GM12878 (cell line): ENCODE measurements at regions not wholly inside any gene's neighbourhood (a gene's known extent, or its start where the extent isn't known, plus 50 kb on each side); places are given as distances from the start of the nearest gene placed in this dataset.

Source experiments
- ATAC-seq: fragments of 200-7000 bp; cut with Tn5 transposase; 3 replicates; pipeline ENCODE4 v1.9.1; 2020; ENCODE audit warnings: mild to moderate bottlenecking, moderate library complexity
- BruUV-seq: library from RNA; stranded (reverse); fragments of 400-500 nt; replicated peaks from 2 replicates; lab custom pipeline; 2021; lab: Mats Ljungman, UMichigan
- CTCF ChIA-PET: fragments of 300-600 bp; sonication (Branson Sonifier 250); formaldehyde crosslinking; extraction: SDS; loops from one replicate; lab custom pipeline; 2021; ENCODE audit warnings: inconsistent platforms; lab: Yijun Ruan, JAX
- POLR2A ChIA-PET: fragments of 350-600 bp; formaldehyde crosslinking; extraction: SDS; loops from one replicate; lab custom pipeline; 2021; ENCODE audit warnings: inconsistent platforms; lab: Charles Lee
- RAD21 ChIA-PET: fragments of 300-600 bp; sonication (Branson Sonifier 250); formaldehyde crosslinking; loops from one replicate; lab custom pipeline; 2023; ENCODE audit warnings: antibody characterized with exemption; ENCODE audit not compliant: unreplicated experiment; lab: Charles Lee
- SMC1A ChIA-PET: fragments of 300-600 bp; sonication (Branson Sonifier 250); formaldehyde crosslinking; loops from one replicate; lab custom pipeline; 2023; ENCODE audit not compliant: unreplicated experiment, uncharacterized antibody; lab: Charles Lee
- DNase-seq: peaks from one replicate; pipeline ENCODE4 v3.0.0-alpha.2; 2011; ENCODE audit warnings: low read depth, low spot score
- FAIRE-seq: peaks from 3 replicates; lab custom pipeline; 2011; peaks lifted over from hg19 to GRCh38; lab: Jason Lieb, UNC
- H2AFZ ChIP-seq: 2 replicates; pipeline ENCODE4 v1.6.0; 2011; ENCODE audit warnings: low read depth, low read length, control low read depth; ENCODE audit not compliant: control insufficient read depth
- H3K27ac ChIP-seq: 2 replicates; pipeline ENCODE4 v1.5.1; 2011; ENCODE audit warnings: control low read depth; ENCODE audit not compliant: control insufficient read depth, insufficient read depth
- H3K27me3 ChIP-seq, 2 experiments: replicated peaks in 1 of 2; 2 replicates each; pipeline versions ENCODE4 v1.6.0 to v1.6.1; 2011; ENCODE audit warnings: low read length in 1 of 2; ENCODE audit not compliant: control insufficient read depth in 2 of 2, insufficient read depth in 2 of 2
- H3K36me3 ChIP-seq, 2 experiments: 2 replicates each; pipeline ENCODE4 v1.5.1; 2011; ENCODE audit warnings: low read length in 1 of 2; ENCODE audit not compliant: control insufficient read depth in 2 of 2, insufficient read depth in 2 of 2
- H3K4me1 ChIP-seq: 2 replicates; pipeline ENCODE4 v1.6.1; 2011; ENCODE audit warnings: mild to moderate bottlenecking, low read length, moderate library complexity, mixed read lengths; ENCODE audit not compliant: control insufficient read depth, insufficient read depth
- H3K4me2 ChIP-seq: 2 replicates; pipeline ENCODE4 v1.6.0; 2011; ENCODE audit warnings: control low read depth; ENCODE audit not compliant: control insufficient read depth, insufficient read depth
- H3K4me3 ChIP-seq: fragments of 200-600 bp; sonication (generic); 2 replicates; pipeline ENCODE4 v1.5.1; 2016
- H3K79me2 ChIP-seq: 2 replicates; pipeline ENCODE4 v1.6.0; 2011; ENCODE audit warnings: low read length; ENCODE audit not compliant: control insufficient read depth, insufficient read depth
- H3K9ac ChIP-seq: 2 replicates; pipeline ENCODE4 v1.8.0; 2011; ENCODE audit warnings: low read length, control low read depth, mixed read lengths; ENCODE audit not compliant: control insufficient read depth, insufficient read depth
- H3K9me3 ChIP-seq: replicated peaks from 3 replicates; pipeline ENCODE4 v1.5.1; 2011; ENCODE audit warnings: mild to moderate bottlenecking, low read length; ENCODE audit not compliant: control insufficient read depth, insufficient read depth
- H4K20me1 ChIP-seq: 2 replicates; pipeline ENCODE4 v1.6.0; 2011; ENCODE audit not compliant: control insufficient read depth, insufficient read depth
- EP300 ChIP-seq, 2 experiments: fragments of 150-350 bp in 1 of 2; IDR thresholded peaks; 2 replicates each; pipeline ENCODE4 v1.6.1; 2011 to 2012; ENCODE audit warnings: low read depth in 2 of 2, low read length in 2 of 2, borderline replicate concordance in 1 of 2, improper control_type of control experiment in 1 of 2, inconsistent platforms in 1 of 2; ENCODE audit not compliant: control insufficient read depth in 1 of 2
- MYC ChIP-seq: IDR thresholded peaks from 2 replicates; pipeline ENCODE4 v1.6.1; 2011; ENCODE audit warnings: mild to moderate bottlenecking, low read length, moderate library complexity, inconsistent platforms; ENCODE audit not compliant: insufficient read depth, insufficient replicate concordance, insufficient read length, severe bottlenecking
- NFYA ChIP-seq: IDR thresholded peaks from 2 replicates; pipeline ENCODE4 v1.6.1; 2011; ENCODE audit warnings: low read depth, mild to moderate bottlenecking, low read length, improper control_type of control experiment, borderline replicate concordance
- NR2C1 ChIP-seq: fragments of 450-650 bp; IDR thresholded peaks from 2 replicates; pipeline ENCODE4 v1.6.1; 2017; ENCODE audit warnings: antibody characterized with exemption, mild to moderate bottlenecking, moderate library complexity
- PBX3 ChIP-seq: IDR thresholded peaks from 2 replicates; pipeline ENCODE4 v1.6.1; 2011; ENCODE audit warnings: mild to moderate bottlenecking, low read depth, low read length, moderate library complexity; ENCODE audit not compliant: insufficient replicate concordance
- PRDM15 ChIP-seq: fragments of 450-650 bp; formaldehyde crosslinking; IDR thresholded peaks from 2 replicates; pipeline ENCODE4 v1.4.0; 2020; ENCODE audit warnings: mild to moderate bottlenecking, moderate library complexity
- RBBP5 ChIP-seq: fragments of 200-600 bp; sonication (generic); conservative IDR thresholded peaks from 2 replicates; pipeline ENCODE4 v1.6.1; 2016
- RELB ChIP-seq: fragments of 450-650 bp; IDR thresholded peaks from 2 replicates; pipeline ENCODE4 v1.6.1; 2017; ENCODE audit warnings: low read depth, mild to moderate bottlenecking, moderate library complexity
- SKIL ChIP-seq: fragments of 450-650 bp; IDR thresholded peaks from 2 replicates; pipeline ENCODE4 v1.6.1; 2017; ENCODE audit warnings: mild to moderate bottlenecking, low read depth, inconsistent platforms; ENCODE audit not compliant: poor library complexity, severe bottlenecking
- SMARCA5 ChIP-seq: fragments of 450-650 bp; IDR thresholded peaks from 2 replicates; pipeline ENCODE4 v1.6.1; 2017; ENCODE audit warnings: mild to moderate bottlenecking
- SMC3 ChIP-seq: IDR thresholded peaks from 2 replicates; pipeline ENCODE4 v1.6.1; 2011; ENCODE audit warnings: low read length, improper control_type of control experiment, borderline replicate concordance
- ZZZ3 ChIP-seq: IDR thresholded peaks from 2 replicates; pipeline ENCODE4 v1.6.1; 2011; ENCODE audit warnings: low read depth; ENCODE audit not compliant: control insufficient read depth, insufficient read length
- WGBS: methylation state at CpG from one replicate; pipeline ENCODE4 v1.1.6; 2016; ENCODE audit warnings: low lambda C conversion rate; ENCODE audit not compliant: insufficient replicate concordance, insufficient coverage; ENCODE audit errors: missing lambda C conversion rate; 5-methylcytosine and 5-hydroxymethylcytosine counted together
- in situ Hi-C: fragments of 300-500 bp; cut with MboI; formaldehyde crosslinking; loops from 9 replicates; pipeline ENCODE4 v1.14.3; 2018; ENCODE audit warnings: mixed read lengths
- intact Hi-C: fragments of 100-400 bp; cut with micrococcal nuclease; formaldehyde crosslinking; loops from one replicate; pipeline ENCODE4 v1.14.2; 2022; ENCODE audit not compliant: unreplicated experiment

GRCh38 chr11:123301696-123302400, 106.8 kb upstream of the CLMP start:
- in situ Hi-C loops (loop anchor here (5.0 kb wide), 2 partner anchors 105 to 175 kb away; no protein-coding TSS in a partner anchor), intact Hi-C loops (loop anchor here (1.0 to 5.0 kb wide), 6 partner anchors 39 to 255 kb away; partner anchors contain the start of gene GRAMD1B)
- peak overlapping the region; percentile 88 for H2AFZ ChIP-seq
- peak; percentile 32 for DNase-seq
- SMC1A ChIA-PET = interaction anchor here (1.0 to 6.2 kb wide), 11 partner anchors 72 to 278 kb away, joined by 3 to 61 read pairs (median 5); no protein-coding TSS in a partner anchor
- H3K4me3 ChIP-seq = peak overlapping the region; percentile 62; the same call in 1 of the 2 replicates
- CTCF ChIA-PET = interaction anchor here (0.6 to 9.4 kb wide), 20 partner anchors 7 to 217 kb away, joined by 3 to 146 read pairs (median 6); no protein-coding TSS in a partner anchor
- H3K36me3 ChIP-seq = no peaks in the 10 kb centered on the region
- no peaks in the 10 kb centered on the region for H4K20me1 ChIP-seq
- WGBS = 1% methylated on average over 56 of the region's 56 CpGs
- peak overlapping the region; percentile 81 for H3K4me2 ChIP-seq
- peak overlapping the region; percentile 75 for H3K27ac ChIP-seq
- H3K9ac ChIP-seq = peak overlapping the region; percentile 49
- peaks cover 29% of the 10 kb centered on the region for H3K4me1 ChIP-seq
- H3K27me3 ChIP-seq = no peaks in the 10 kb centered on the region
- BruUV-seq = no TSS peak
- POLR2A ChIA-PET = interaction anchor here (0.6 to 1.3 kb wide), 2 partner anchors 48 to 177 kb away, joined by 4 to 5 read pairs; no protein-coding TSS in a partner anchor
- RAD21 ChIA-PET = interaction anchor here (0.8 to 5.4 kb wide), 8 partner anchors 35 to 275 kb away, joined by 3 to 62 read pairs (median 5); no protein-coding TSS in a partner anchor
- no peaks in the 10 kb centered on the region for H3K79me2 ChIP-seq
- peak; percentile 83 for ATAC-seq
- FAIRE-seq = no peak
- H3K9me3 ChIP-seq = no peaks in the 10 kb centered on the region; the same call in 2 of the 3 replicates
- no peak for TF ChIP-seq SKIL
- no peak for TF ChIP-seq RELB
- no peak for TF ChIP-seq EP300 (IDR thresholded peaks at IDR 0.05; ENCODE audit: borderline replicate concordance in 1 of 2, control insufficient read depth in 1 of 2, low read depth in 2 of 2, low read length in 2 of 2)
- TF ChIP-seq MYC = no peak
- peak; percentile 83 for TF ChIP-seq SMC3
- TF ChIP-seq PBX3 = no peak
- no peak for TF ChIP-seq ZZZ3
- TF ChIP-seq RBBP5 = no peak
- peak; percentile 90 for TF ChIP-seq SMARCA5
- no peak for TF ChIP-seq PRDM15 (CRISPR knock-in tag)
- no peak for TF ChIP-seq NFYA
- no peak for TF ChIP-seq NR2C1
